HEK293 (cell line): ENCODE measurements at regions not wholly inside any gene's neighbourhood (a gene's known extent, or its start where the extent isn't known, plus 50 kb on each side); places are given as distances from the start of the nearest gene placed in this dataset.

ENCODE experiments used
- CTCF ChIA-PET: fragments of 350-600 bp; formaldehyde crosslinking; extraction: SDS; loops from one replicate; lab custom pipeline; 2021; ENCODE audit warnings: antibody characterized with exemption; lab: Yijun Ruan, JAX
- POLR2A ChIA-PET: fragments of 300-600 bp; formaldehyde crosslinking; extraction: SDS; loops from one replicate; lab custom pipeline; 2020; ENCODE audit warnings: antibody characterized with exemption, inconsistent platforms; lab: Yijun Ruan, JAX
- H3K27ac ChIP-seq: fragments of 200-500 bp; sonication (Bioruptor generic); 2 replicates; pipeline ENCODE4 v1.5.1; 2014; ENCODE audit warnings: low read depth, low read length, control low read depth, inconsistent platforms; ENCODE audit errors: extremely low read depth
- H3K36me3 ChIP-seq, 2 experiments: fragments of 200-500 bp in 1 of 2; sonication (Bioruptor generic) in 1 of 2; 1 replicate in 1 of 2; 2 replicates in 1 of 2; pipeline ENCODE4 v1.5.1; 2014 to 2017; ENCODE audit warnings: inconsistent platforms in 2 of 2, low read length in 2 of 2; ENCODE audit not compliant: control insufficient read depth in 2 of 2, insufficient read depth in 1 of 2
- H3K4me1 ChIP-seq: fragments of 200-500 bp; sonication (Bioruptor generic); 2 replicates; pipeline ENCODE4 v1.5.1; 2014; ENCODE audit warnings: mild to moderate bottlenecking, low read length, inconsistent platforms; ENCODE audit not compliant: control insufficient read depth, insufficient read depth
- H3K4me3 ChIP-seq: 2 replicates; pipeline ENCODE4 v1.5.1; 2011; ENCODE audit warnings: low read depth, mild to moderate bottlenecking, control low read depth, low read length, moderate library complexity
- H3K9me3 ChIP-seq: fragments of 200-500 bp; sonication (Bioruptor generic); 2 replicates; pipeline ENCODE4 v1.5.1; 2014; ENCODE audit warnings: low read depth, low read length, inconsistent platforms; ENCODE audit not compliant: control insufficient read depth, insufficient read depth
- BCL6B ChIP-seq: fragments of 450-650 bp; formaldehyde crosslinking; IDR thresholded peaks from 2 replicates; pipeline ENCODE4 v1.5.1; 2017; ENCODE audit warnings: missing biosample characterization, missing genetic modification characterization
- PBX3 ChIP-seq: sonication (generic); formaldehyde crosslinking; IDR thresholded peaks from 2 replicates; pipeline ENCODE4 v1.8.1; 2022; ENCODE audit warnings: mild to moderate bottlenecking, moderate library complexity, missing genetic modification reagents
- ZBTB21 ChIP-seq: fragments of 450-650 bp; formaldehyde crosslinking; IDR thresholded peaks from 2 replicates; pipeline ENCODE4 v1.5.1; 2017; ENCODE audit warnings: missing biosample characterization, missing genetic modification characterization
- ZNF10 ChIP-seq: fragments of 450-650 bp; formaldehyde crosslinking; IDR thresholded peaks from 2 replicates; pipeline ENCODE4 v1.5.1; 2017; ENCODE audit warnings: missing biosample characterization, missing genetic modification characterization
- ZNF157 ChIP-seq: fragments of 450-650 bp; formaldehyde crosslinking; IDR thresholded peaks from 2 replicates; pipeline ENCODE4 v1.5.1; 2016; ENCODE audit warnings: missing biosample characterization, missing genetic modification characterization
- ZNF169 ChIP-seq: fragments of 450-650 bp; formaldehyde crosslinking; IDR thresholded peaks from 2 replicates; pipeline ENCODE4 v1.5.1; 2016; ENCODE audit warnings: missing biosample characterization, missing genetic modification characterization
- ZNF18 ChIP-seq: fragments of 450-650 bp; formaldehyde crosslinking; IDR thresholded peaks from 2 replicates; pipeline ENCODE4 v1.5.1; 2016; ENCODE audit warnings: missing biosample characterization, missing genetic modification characterization
- ZNF335 ChIP-seq: fragments of 450-650 bp; formaldehyde crosslinking; conservative IDR thresholded peaks from 2 replicates; pipeline ENCODE4 v1.5.1; 2016; ENCODE audit warnings: missing biosample characterization, missing genetic modification characterization
- ZNF341 ChIP-seq: fragments of 450-650 bp; formaldehyde crosslinking; IDR thresholded peaks from 2 replicates; pipeline ENCODE4; 2016; ENCODE audit warnings: low read depth, missing biosample characterization, missing genetic modification characterization
- ZNF350 ChIP-seq: fragments of 450-650 bp; formaldehyde crosslinking; IDR thresholded peaks from 2 replicates; pipeline ENCODE4 v1.5.0; 2017; ENCODE audit warnings: missing biosample characterization, mild to moderate bottlenecking, missing genetic modification characterization
- ZNF362 ChIP-seq: fragments of 450-650 bp; formaldehyde crosslinking; IDR thresholded peaks from 2 replicates; pipeline ENCODE4 v1.5.1; 2016; ENCODE audit warnings: missing biosample characterization, missing genetic modification characterization
- ZNF416 ChIP-seq: fragments of 450-650 bp; formaldehyde crosslinking; IDR thresholded peaks from 2 replicates; pipeline ENCODE4 v1.5.1; 2016; ENCODE audit warnings: missing biosample characterization, missing genetic modification characterization
- ZNF433 ChIP-seq: fragments of 450-650 bp; formaldehyde crosslinking; IDR thresholded peaks from 2 replicates; pipeline ENCODE4 v1.5.1; 2016; ENCODE audit warnings: missing biosample characterization, missing genetic modification characterization, low read depth
- ZNF473 ChIP-seq: fragments of 450-650 bp; formaldehyde crosslinking; IDR thresholded peaks from 2 replicates; pipeline ENCODE4 v1.5.1; 2017; ENCODE audit warnings: missing biosample characterization, missing genetic modification characterization
- ZNF521 ChIP-seq: fragments of 450-650 bp; formaldehyde crosslinking; IDR thresholded peaks from 2 replicates; pipeline ENCODE4 v1.5.1; 2017; ENCODE audit warnings: missing biosample characterization, mild to moderate bottlenecking, missing genetic modification characterization
- ZNF585B ChIP-seq: fragments of 450-650 bp; formaldehyde crosslinking; IDR thresholded peaks from 2 replicates; pipeline ENCODE4 v1.5.1; 2016; ENCODE audit warnings: missing biosample characterization, missing genetic modification characterization
- ZNF596 ChIP-seq: fragments of 450-650 bp; IDR thresholded peaks from 2 replicates; pipeline ENCODE4 v1.5.0; 2018; ENCODE audit warnings: missing biosample characterization, mild to moderate bottlenecking, missing genetic modification characterization, moderate library complexity
- ZSCAN4 ChIP-seq: fragments of 450-650 bp; formaldehyde crosslinking; IDR thresholded peaks from 2 replicates; pipeline ENCODE4 v1.5.1; 2017; ENCODE audit warnings: missing biosample characterization, missing genetic modification characterization

- no peak for TF ChIP-seq ZNF521 (tag by site-specific recombination)
- no peak for TF ChIP-seq ZNF362 (tag by site-specific recombination)
- TF ChIP-seq ZNF10 (tag by site-specific recombination) = no peak
- no peak for TF ChIP-seq PBX3 (CRISPR knock-in tag)
- TF ChIP-seq ZNF169 (tag by site-specific recombination) = no peak
- no peak for TF ChIP-seq ZNF473 (tag by site-specific recombination)
- no peak for TF ChIP-seq ZNF596 (tag by site-specific recombination)
- Histone ChIP-seq H3K27ac (no peak overlapping the region), H3K9me3 (no peaks in the 10 kb centered on the region), H3K4me1 (peaks cover 13% of the 10 kb centered on the region), H3K36me3 (no peaks in the 10 kb centered on the region), H3K4me3 (no peak overlapping the region)
- ChIA-PET POLR2A (no interaction called here), CTCF (interaction anchor here (0.6 kb wide), 1 partner anchor 16 kb away, joined by 3 read pairs; no protein-coding TSS in a partner anchor)
Measured at GRCh38 chr16:22732959-22733358, 81.0 kb upstream of the HS3ST2 start.

- H3K9me3 ChIP-seq = no peaks in the 10 kb centered on the region
- H3K4me3 ChIP-seq = no peak overlapping the region
- no peak for TF ChIP-seq ZNF585B
- TF ChIP-seq ZNF335 (tag by site-specific recombination) = 0 out of 2 replicates have a peak, but pooled peaks have one; percentile 17
- TF ChIP-seq ZNF416 (tag by site-specific recombination) = no peak
- no peak for TF ChIP-seq ZBTB21 (tag by site-specific recombination)
- TF ChIP-seq ZNF433 (tag by site-specific recombination) = no peak
- TF ChIP-seq ZNF341 (tag by site-specific recombination) = no peak
- TF ChIP-seq ZSCAN4 (tag by site-specific recombination) = 0 out of 2 replicates have a peak, but pooled peaks have one; percentile 39
- TF ChIP-seq BCL6B = no peak
- TF ChIP-seq ZNF596 (tag by site-specific recombination) = no peak
- TF ChIP-seq ZNF350 = no peak
- no peak for TF ChIP-seq ZNF157 (tag by site-specific recombination)
- TF ChIP-seq ZNF18 (tag by site-specific recombination) = 0 out of 2 replicates have a peak, but pooled peaks have one; percentile 16
- CTCF ChIA-PET = no interaction called here
- H3K36me3 ChIP-seq = no peaks in the 10 kb centered on the region
- peaks cover 5% of the 10 kb centered on the region for H3K4me1 ChIP-seq
- POLR2A ChIA-PET = no interaction called here
- no peak overlapping the region for H3K27ac ChIP-seq
Measured at GRCh38 chr16:22734368-22734767, 79.6 kb upstream of the HS3ST2 start.
